ENCODE measurements at regions not wholly inside any gene's neighbourhood (a gene's known extent, or its start where the extent isn't known, plus 50 kb on each side); places are given as distances from the start of the nearest gene placed in this dataset.

DNA sequence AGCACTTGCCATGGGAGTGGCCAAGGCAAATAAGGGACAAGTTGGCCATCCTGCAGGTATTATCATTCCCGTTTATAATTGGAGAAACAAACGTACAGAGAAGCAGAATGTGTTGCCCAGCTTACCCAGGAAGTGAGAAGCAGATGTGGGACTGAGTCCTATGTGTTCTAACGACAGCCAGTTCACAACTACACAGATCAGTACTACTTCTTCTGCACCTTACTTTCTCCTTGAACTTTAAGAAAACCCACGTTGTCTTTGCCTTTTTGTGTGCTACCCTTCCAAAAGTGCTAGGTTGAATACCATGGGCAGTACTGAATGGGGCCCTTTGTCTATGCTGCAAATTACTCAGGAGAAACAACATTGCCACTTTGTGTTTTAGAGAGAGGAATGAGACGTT, 62.8 kb upstream of the BLID start:
- no peaks in the 10 kb centered on the region for H3K9me2 ChIP-seq (replicated peaks; ENCODE audit: low read length)
- TF ChIP-seq CTCF (conservative IDR thresholded peaks at IDR 0.05; ENCODE audit: low read depth, low read length) (no peak), EZH2phosphoT487 (IDR thresholded peaks at IDR 0.05; ENCODE audit: borderline replicate concordance, low read length) (no peak), EZH2 (IDR thresholded peaks at IDR 0.05; ENCODE audit: low read length, unreplicated experiment) (no peak)
- peaks cover 61% of the 10 kb centered on the region for H3K4me1 ChIP-seq (ENCODE audit: insufficient read depth, low read length)
- H3K4me2 ChIP-seq (ENCODE audit: low read length) = peak overlapping the region; percentile 80
- peaks cover 59% of the 10 kb centered on the region for H3K36me3 ChIP-seq (ENCODE audit: low read depth, low read length)
- DNase-seq (peak; percentile 52), ATAC-seq (peak; percentile 2)
- H4K20me1 ChIP-seq (ENCODE audit: low read length) = no peaks in the 10 kb centered on the region
- no peaks in the 10 kb centered on the region for H3K27me3 ChIP-seq (ENCODE audit: low read length)
- peaks cover 17% of the 10 kb centered on the region for H3F3A ChIP-seq (ENCODE audit: low read length, unreplicated experiment)
- peak overlapping the region; percentile 78 for H3K4me3 ChIP-seq (ENCODE audit: low read length)
- ChIA-PET POLR2A (ENCODE audit: unreplicated experiment) (interaction anchor here (0.8 kb wide), 1 partner anchor 22 kb away, joined by 3 read pairs; no protein-coding TSS in a partner anchor), CTCF (no interaction called here)
- H3K9ac ChIP-seq (ENCODE audit: low read length) = peak overlapping the region; percentile 95
- intact Hi-C loops (cut with micrococcal nuclease) = no loop called here
- peaks cover under 1% of the 10 kb centered on the region for H3K9me3 ChIP-seq (ENCODE audit: low read length)
- peaks cover 97% of the 10 kb centered on the region for H3K79me2 ChIP-seq (ENCODE audit: low read length)
- no peak overlapping the region for H2AFZ ChIP-seq (ENCODE audit: low read length)
- peak overlapping the region; percentile 99 for H3K27ac ChIP-seq (ENCODE audit: low read length)
- BruUV-seq (replicated peaks) = no TSS peak

- BruUV-seq (replicated peaks) = no TSS peak
- ATAC-seq (no peak), DNase-seq (no peak)
- Histone ChIP-seq H3K4me2 (ENCODE audit: low read length) (peak overlapping the region; percentile 80), H3K9me3 (ENCODE audit: low read length) (no peaks in the 10 kb centered on the region), H2AFZ (ENCODE audit: low read length) (no peak overlapping the region), H3F3A (ENCODE audit: low read length, unreplicated experiment) (peaks cover 26% of the 10 kb centered on the region), H4K20me1 (ENCODE audit: low read length) (no peaks in the 10 kb centered on the region), H3K9me2 (replicated peaks; ENCODE audit: low read length) (no peaks in the 10 kb centered on the region), H3K9ac (ENCODE audit: low read length) (peak overlapping the region; percentile 95), H3K36me3 (ENCODE audit: low read depth, low read length) (peaks cover 69% of the 10 kb centered on the region), H3K79me2 (ENCODE audit: low read length) (peaks cover 97% of the 10 kb centered on the region), H3K4me3 (ENCODE audit: low read length) (peak overlapping the region; percentile 78), H3K27ac (ENCODE audit: low read length) (peak overlapping the region; percentile 99), H3K4me1 (ENCODE audit: insufficient read depth, low read length) (peaks cover 73% of the 10 kb centered on the region), H3K27me3 (ENCODE audit: low read length) (no peaks in the 10 kb centered on the region)
- TF ChIP-seq EZH2phosphoT487 (IDR thresholded peaks at IDR 0.05; ENCODE audit: borderline replicate concordance, low read length) (no peak), EZH2 (IDR thresholded peaks at IDR 0.05; ENCODE audit: low read length, unreplicated experiment) (no peak), CTCF (conservative IDR thresholded peaks at IDR 0.05; ENCODE audit: low read depth, low read length) (no peak)
- ChIA-PET CTCF (no interaction called here), POLR2A (ENCODE audit: unreplicated experiment) (no interaction called here)
- intact Hi-C loops (cut with micrococcal nuclease) = no loop called here
Measured at GRCh38 chr11:122177238-122177637, 61.2 kb upstream of the BLID start.

GRCh38 chr11:122176651-122177050, 60.6 kb upstream of the BLID start:
- Histone ChIP-seq H3K4me1 (ENCODE audit: insufficient read depth, low read length) (peaks cover 69% of the 10 kb centered on the region), H3K9me3 (ENCODE audit: low read length) (no peaks in the 10 kb centered on the region), H2AFZ (ENCODE audit: low read length) (no peak overlapping the region), H3K9me2 (replicated peaks; ENCODE audit: low read length) (no peaks in the 10 kb centered on the region), H3K4me2 (ENCODE audit: low read length) (peak overlapping the region; percentile 80), H3K27me3 (ENCODE audit: low read length) (no peaks in the 10 kb centered on the region), H3K4me3 (ENCODE audit: low read length) (peak overlapping the region; percentile 78), H3K27ac (ENCODE audit: low read length) (peak overlapping the region; percentile 99), H3K79me2 (ENCODE audit: low read length) (peaks cover 95% of the 10 kb centered on the region), H4K20me1 (ENCODE audit: low read length) (no peaks in the 10 kb centered on the region), H3K9ac (ENCODE audit: low read length) (peak overlapping the region; percentile 95), H3K36me3 (ENCODE audit: low read depth, low read length) (peaks cover 71% of the 10 kb centered on the region), H3F3A (ENCODE audit: low read length, unreplicated experiment) (peaks cover 26% of the 10 kb centered on the region)
- no peak for TF ChIP-seq EZH2 (IDR thresholded peaks at IDR 0.05; ENCODE audit: low read length, unreplicated experiment)
- no peak for TF ChIP-seq EZH2phosphoT487 (IDR thresholded peaks at IDR 0.05; ENCODE audit: borderline replicate concordance, low read length)
- TF ChIP-seq CTCF (conservative IDR thresholded peaks at IDR 0.05; ENCODE audit: low read depth, low read length) = no peak
- BruUV-seq (replicated peaks) = no TSS peak
- ATAC-seq (no peak), DNase-seq (no peak)
- intact Hi-C loops (cut with micrococcal nuclease) = no loop called here
- POLR2A ChIA-PET (ENCODE audit: unreplicated experiment) = no interaction called here
- CTCF ChIA-PET = no interaction called here

Data from PC-3 (cell line).